B cell (primary cell): ENCODE measurements at regions not wholly inside any gene's neighbourhood (a gene's known extent, or its start where the extent isn't known, plus 50 kb on each side); places are given as distances from the start of the nearest gene placed in this dataset.

Experiments used
- ATAC-seq: fragments of 200-7000 bp; cut with Tn5 transposase; one replicate; pipeline ENCODE4 v1.10.0; 2021; ENCODE audit warnings: low read depth, mild to moderate bottlenecking, moderate number of reproducible peaks, moderate library complexity
- CTCF ChIA-PET: fragments of 350-600 bp; sonication (Branson Sonifier 250); formaldehyde crosslinking; loops from one replicate; lab custom pipeline; 2021; ENCODE audit warnings: antibody characterized with exemption, inconsistent platforms; lab: Charles Lee
- POLR2A ChIA-PET: fragments of 350-600 bp; sonication (Branson Sonifier 250); formaldehyde crosslinking; loops from one replicate; lab custom pipeline; 2021; ENCODE audit warnings: antibody characterized with exemption; lab: Charles Lee
- DNase-seq: peaks from one replicate; pipeline ENCODE4 v3.0.0; 2013
- H2AFZ ChIP-seq: 2 replicates; pipeline ENCODE4 v1.6.1; 2012; ENCODE audit warnings: mild to moderate bottlenecking, low read depth, low read length; ENCODE audit not compliant: insufficient read depth, poor library complexity, severe bottlenecking
- H3K27ac ChIP-seq, 2 donors: 1 replicate in 1 of 2; 2 replicates in 1 of 2; pipeline ENCODE4 v1.5.1; 2012 to 2013; ENCODE audit warnings: low read length in 2 of 2, mild to moderate bottlenecking in 2 of 2, moderate library complexity in 1 of 2
- H3K27me3 ChIP-seq, 4 experiments: fragments of 200-600 bp in 1 of 4; sonication (generic) in 1 of 4; replicated peaks in 1 of 4; 1 replicate in 2 of 4; 2 replicates in 2 of 4; pipeline versions ENCODE4 v1.6.1 to v1.7.0; 2013 to 2016; ENCODE audit warnings: low read length in 3 of 4, mild to moderate bottlenecking in 2 of 4, mixed read lengths in 1 of 4, moderate library complexity in 1 of 4; ENCODE audit not compliant: insufficient read depth in 4 of 4, control insufficient read depth in 3 of 4; ENCODE audit errors: control extremely low read depth in 1 of 4
- H3K36me3 ChIP-seq, 2 experiments: replicated peaks in 1 of 2; 1 replicate in 1 of 2; 2 replicates in 1 of 2; pipeline versions ENCODE4 v1.6.1 to v1.7.1; 2013; ENCODE audit warnings: low read length in 1 of 2; ENCODE audit not compliant: insufficient read depth in 2 of 2, control insufficient read depth in 1 of 2; ENCODE audit errors: control extremely low read depth in 1 of 2, extremely low read depth in 1 of 2
- H3K4me1 ChIP-seq, 2 donors: fragments of 200-600 bp in 1 of 2; sonication (generic) in 1 of 2; 1 replicate in 1 of 2; 2 replicates in 1 of 2; pipeline versions ENCODE4 v1.5.1 to v1.6.1; 2013 to 2017; ENCODE audit warnings: low read length in 2 of 2; ENCODE audit not compliant: control insufficient read depth in 2 of 2, insufficient read depth in 2 of 2
- H3K4me2 ChIP-seq: replicated peaks from 2 replicates; pipeline ENCODE3; 2012; ENCODE audit warnings: mild to moderate bottlenecking, low read depth, low read length; ENCODE audit not compliant: poor library complexity, severe bottlenecking
- H3K4me3 ChIP-seq, 5 experiments: fragments of 200-600 bp in 1 of 5; sonication (generic) in 1 of 5; 1 replicate in 3 of 5; 2 replicates in 2 of 5; pipeline versions ENCODE4 v1.5.1 to v1.7.0; 2011 to 2016; ENCODE audit warnings: low read length in 4 of 5, mild to moderate bottlenecking in 4 of 5, low read depth in 2 of 5, control low read depth in 1 of 5, moderate library complexity in 1 of 5; ENCODE audit not compliant: insufficient read depth in 1 of 5; ENCODE audit errors: control extremely low read depth in 1 of 5, extremely low read depth in 1 of 5
- H3K79me2 ChIP-seq: fragments of 200-600 bp; sonication (generic); one replicate; pipeline ENCODE4 v1.6.0; 2016; ENCODE audit warnings: low read length; ENCODE audit not compliant: control insufficient read depth, insufficient read depth
- H3K9ac ChIP-seq: fragments of 200-600 bp; sonication (generic); 2 replicates; pipeline ENCODE4 v1.6.1; 2017; ENCODE audit warnings: mild to moderate bottlenecking, low read length, moderate library complexity
- H3K9me3 ChIP-seq, 3 donors: one replicate each; pipeline versions ENCODE4 v1.6.1 to v1.7.1; 2013; ENCODE audit warnings: low read length in 2 of 3; ENCODE audit not compliant: control insufficient read depth in 2 of 3, insufficient read depth in 1 of 3; ENCODE audit errors: control extremely low read depth in 1 of 3
- H4K20me1 ChIP-seq: 2 replicates; pipeline ENCODE4 v1.6.0; 2012; ENCODE audit warnings: mild to moderate bottlenecking, low read length; ENCODE audit not compliant: insufficient read depth, control insufficient read depth, poor library complexity, severe bottlenecking
- H3K27ac Mint-ChIP-seq: one replicate; pipeline ENCODE4 v1.8.0; 2021; ENCODE audit warnings: mixed read lengths
- H3K27me3 Mint-ChIP-seq: one replicate; pipeline ENCODE4 v1.8.0; 2021; ENCODE audit warnings: mixed read lengths
- H3K4me1 Mint-ChIP-seq: one replicate; pipeline ENCODE4 v1.8.0; 2021; ENCODE audit warnings: mixed read lengths
- H3K4me3 Mint-ChIP-seq: one replicate; pipeline ENCODE4 v1.8.0; 2021; ENCODE audit warnings: mixed read lengths
- H3K9me3 Mint-ChIP-seq: one replicate; pipeline ENCODE4 v1.8.0; 2022; ENCODE audit warnings: mixed read lengths; ENCODE audit not compliant: insufficient read depth
- EZH2 ChIP-seq: IDR thresholded peaks from 2 replicates; pipeline ENCODE4 v1.6.1; 2012; ENCODE audit warnings: borderline replicate concordance, low read depth, mild to moderate bottlenecking, moderate library complexity, low read length; ENCODE audit not compliant: insufficient read depth, poor library complexity, severe bottlenecking
- WGBS: methylation state at CpG from one replicate; pipeline ENCODE4 v1.1.5; 2013; ENCODE audit warnings: missing lambda C conversion rate; ENCODE audit not compliant: insufficient coverage; 5-methylcytosine and 5-hydroxymethylcytosine counted together
- intact Hi-C: fragments of 100-400 bp; cut with micrococcal nuclease; formaldehyde crosslinking; loops from one replicate; pipeline ENCODE4 v1.10.0; 2022
- TF ChIP-seq, protein P1 (sequence below): fragments of 200-600 bp; IDR thresholded peaks from one replicate; pipeline ENCODE4 v1.8.0; 2022; ENCODE audit warnings: antibody characterized with exemption, mild to moderate bottlenecking

DNA sequence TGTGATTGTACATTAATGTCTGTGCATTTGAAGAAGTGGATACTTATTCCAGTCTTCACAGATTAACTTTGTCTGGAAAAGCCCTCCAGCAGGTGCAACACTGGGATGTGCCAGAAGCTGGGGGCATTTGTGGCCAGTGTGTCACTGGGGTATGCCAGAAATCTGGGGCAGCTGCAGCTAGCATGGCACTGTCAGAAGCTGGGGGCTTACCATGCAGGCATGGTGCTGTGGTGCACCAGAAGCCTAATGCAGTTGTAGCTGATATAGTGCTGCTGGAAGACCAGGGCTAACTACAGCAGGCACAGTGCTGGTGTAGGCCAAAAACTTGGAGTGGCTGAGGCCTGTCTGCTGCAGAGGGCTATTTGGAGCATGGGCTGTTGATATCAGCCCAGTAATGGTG, 270.1 kb downstream of the STK31 start:
- no peaks in the 10 kb centered on the region for H3K79me2 ChIP-seq
- no peak overlapping the region for H3K4me3 ChIP-seq
- H2AFZ ChIP-seq, result no peak overlapping the region
- no peaks in the 10 kb centered on the region for H4K20me1 ChIP-seq
- H3K27ac Mint-ChIP-seq, result no peak overlapping the region
- peaks cover 0 to 10% (median 0%) of the 10 kb centered on the region in 4 experiments for H3K27me3 ChIP-seq
- H3K9ac ChIP-seq, result no peak overlapping the region
- DNase-seq (no peak), ATAC-seq (no peak)
- no peak overlapping the region for H3K27ac ChIP-seq
- ChIA-PET CTCF (no interaction called here), POLR2A (no interaction called here)
- H3K4me2 ChIP-seq, result no peak overlapping the region
- H3K9me3 Mint-ChIP-seq, result no peaks in the 10 kb centered on the region
- no peak for TF ChIP-seq EZH2
- TF ChIP-seq, protein P1, sequence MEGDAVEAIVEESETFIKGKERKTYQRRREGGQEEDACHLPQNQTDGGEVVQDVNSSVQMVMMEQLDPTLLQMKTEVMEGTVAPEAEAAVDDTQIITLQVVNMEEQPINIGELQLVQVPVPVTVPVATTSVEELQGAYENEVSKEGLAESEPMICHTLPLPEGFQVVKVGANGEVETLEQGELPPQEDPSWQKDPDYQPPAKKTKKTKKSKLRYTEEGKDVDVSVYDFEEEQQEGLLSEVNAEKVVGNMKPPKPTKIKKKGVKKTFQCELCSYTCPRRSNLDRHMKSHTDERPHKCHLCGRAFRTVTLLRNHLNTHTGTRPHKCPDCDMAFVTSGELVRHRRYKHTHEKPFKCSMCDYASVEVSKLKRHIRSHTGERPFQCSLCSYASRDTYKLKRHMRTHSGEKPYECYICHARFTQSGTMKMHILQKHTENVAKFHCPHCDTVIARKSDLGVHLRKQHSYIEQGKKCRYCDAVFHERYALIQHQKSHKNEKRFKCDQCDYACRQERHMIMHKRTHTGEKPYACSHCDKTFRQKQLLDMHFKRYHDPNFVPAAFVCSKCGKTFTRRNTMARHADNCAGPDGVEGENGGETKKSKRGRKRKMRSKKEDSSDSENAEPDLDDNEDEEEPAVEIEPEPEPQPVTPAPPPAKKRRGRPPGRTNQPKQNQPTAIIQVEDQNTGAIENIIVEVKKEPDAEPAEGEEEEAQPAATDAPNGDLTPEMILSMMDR, result no peak
- H3K4me1 ChIP-seq, result no peaks in the 10 kb centered on the region
- no peak overlapping the region for H3K4me3 Mint-ChIP-seq
- peaks cover 0 to 16% (median 4%) of the 10 kb centered on the region in 3 donors for H3K9me3 ChIP-seq
- H3K4me1 Mint-ChIP-seq, result no peaks in the 10 kb centered on the region
- intact Hi-C loops, result no loop called here
- peaks cover 8% of the 10 kb centered on the region for H3K27me3 Mint-ChIP-seq
- H3K36me3 ChIP-seq, result no peaks in the 10 kb centered on the region

DNA sequence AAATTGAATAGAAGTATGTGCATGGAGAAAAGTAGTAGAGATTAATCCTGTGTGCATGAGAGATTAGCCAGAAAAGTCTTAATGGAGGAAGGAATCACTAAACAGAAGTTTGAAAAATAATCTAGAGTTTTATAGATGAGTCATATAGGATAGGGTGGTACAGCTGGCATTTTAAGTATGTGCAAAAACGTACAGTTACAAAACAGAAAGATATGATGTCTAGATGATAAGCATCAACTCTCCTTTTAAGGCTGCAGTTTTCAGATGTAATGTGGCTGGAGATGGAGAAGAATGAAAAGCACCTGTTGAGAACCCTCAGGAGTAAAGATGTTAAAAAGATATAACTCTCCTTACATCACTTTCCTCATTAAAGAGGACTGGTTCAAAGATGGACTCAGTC, 271.3 kb downstream of the STK31 start:
- WGBS, result no CpG with 5 or more reads among the region's 1 CpG
- Histone ChIP-seq H3K9ac (no peak overlapping the region), H3K27me3 (peaks cover 0 to 10% (median 0%) of the 10 kb centered on the region in 4 experiments), H3K9me3 (peaks cover 0 to 16% (median 4%) of the 10 kb centered on the region in 3 donors), H3K36me3 (no peaks in the 10 kb centered on the region), H2AFZ (no peak overlapping the region), H3K4me3 (no peak overlapping the region), H4K20me1 (no peaks in the 10 kb centered on the region), H3K79me2 (no peaks in the 10 kb centered on the region), H3K4me1 (no peaks in the 10 kb centered on the region), H3K4me2 (no peak overlapping the region), H3K27ac (no peak overlapping the region)
- Mint-ChIP-seq H3K27ac (no peak overlapping the region), H3K4me1 (no peaks in the 10 kb centered on the region), H3K9me3 (no peaks in the 10 kb centered on the region), H3K27me3 (peaks cover 11% of the 10 kb centered on the region), H3K4me3 (no peak overlapping the region)
- ATAC-seq (no peak), DNase-seq (no peak)
- intact Hi-C loops, result no loop called here
- CTCF ChIA-PET, result no interaction called here
- TF ChIP-seq EZH2, result no peak
- TF ChIP-seq, protein P1, result no peak
- POLR2A ChIA-PET, result no interaction called here
